ENCODE measurements at regions not wholly inside any gene's neighbourhood (a gene's known extent, or its start where the extent isn't known, plus 50 kb on each side); places are given as distances from the start of the nearest gene placed in this dataset.

GRCh38 chr7:28290496-28290895, 109.9 kb upstream of the JAZF1 start:
- no peak for TF ChIP-seq CTCF (IDR thresholded peaks at IDR 0.05; ENCODE audit: low read depth, low read length, missing control alignments)
- H3K4me3 ChIP-seq (replicated peaks; ENCODE audit: low read depth, low read length) = no peak overlapping the region
- DNase-seq (ENCODE audit: extremely low read depth, low read depth) = no peak

- no peak for TF ChIP-seq CTCF (IDR thresholded peaks at IDR 0.05; ENCODE audit: low read depth, low read length, missing control alignments)
- no peak for DNase-seq (ENCODE audit: extremely low read depth, low read depth)
- H3K4me3 ChIP-seq (replicated peaks; ENCODE audit: low read depth, low read length) = no peak overlapping the region
These were observed 111.0 kb upstream of the JAZF1 start for GRCh38 chr7:28291559-28291958.

GRCh38 chr7:28292834-28293526, 112.4 kb upstream of the JAZF1 start:
- no peak overlapping the region for H3K4me3 ChIP-seq (replicated peaks; ENCODE audit: low read depth, low read length)
- peak; percentile 41 for DNase-seq (ENCODE audit: extremely low read depth, low read depth)

GRCh38 chr7:28293527-28293835, 112.9 kb upstream of the JAZF1 start:
- TF ChIP-seq CTCF (IDR thresholded peaks at IDR 0.05; ENCODE audit: low read depth, low read length, missing control alignments) = no peak
- peak; percentile 71 for DNase-seq (ENCODE audit: extremely low read depth, low read depth)

More at GRCh38 chr7:28292834-28293526, 112.4 kb upstream of the JAZF1 start:
- TF ChIP-seq CTCF (IDR thresholded peaks at IDR 0.05; ENCODE audit: low read depth, low read length, missing control alignments) = no peak

GRCh38 chr7:28296571-28297483, 115.5 kb upstream of the CREB5 start:
- DNase-seq (ENCODE audit: extremely low read depth, low read depth) = no peak
- no peak overlapping the region for H3K4me3 ChIP-seq (replicated peaks; ENCODE audit: low read depth, low read length)
- peak; percentile 85 for TF ChIP-seq CTCF (IDR thresholded peaks at IDR 0.05; ENCODE audit: low read depth, low read length, missing control alignments)

More at GRCh38 chr7:28293527-28293835, 112.9 kb upstream of the JAZF1 start:
- no peak overlapping the region for H3K4me3 ChIP-seq (replicated peaks; ENCODE audit: low read depth, low read length)

GRCh38 chr7:28297801-28298459, 114.4 kb upstream of the CREB5 start:
- H3K4me3 ChIP-seq (replicated peaks; ENCODE audit: low read depth, low read length) = no peak overlapping the region
- DNase-seq (ENCODE audit: extremely low read depth, low read depth) = no peak
- no peak for TF ChIP-seq CTCF (IDR thresholded peaks at IDR 0.05; ENCODE audit: low read depth, low read length, missing control alignments)

Data from HFF-Myc (cell line).